Suprapubic skin (tissue), 3 donors: ENCODE measurements at regions not wholly inside any gene's neighbourhood (a gene's known extent, or its start where the extent isn't known, plus 50 kb on each side); places are given as distances from the start of the nearest gene placed in this dataset.

Experiments
- CTCF ChIP-seq, 2 donors: fragments of 200-600 bp in 1 of 2; fragments of 450-650 bp in 1 of 2; sonication (generic) in 1 of 2; IDR thresholded peaks; one replicate each; pipeline ENCODE4 v1.5.1; 2016 to 2019; ENCODE audit warnings: antibody characterized with exemption in 2 of 2, mild to moderate bottlenecking in 1 of 2, moderate library complexity in 1 of 2
- POLR2A ChIP-seq, 2 donors: fragments of 450-650 bp; IDR thresholded peaks; one replicate each; pipeline ENCODE4 v1.6.1; 2017; ENCODE audit warnings: antibody characterized with exemption in 2 of 2, mild to moderate bottlenecking in 2 of 2, moderate library complexity in 2 of 2

- TF ChIP-seq CTCF (IDR thresholded peaks at IDR 0.05) (no peak), POLR2A (IDR thresholded peaks at IDR 0.05) (no peak)
These were observed 73.3 kb upstream of the WDR26 start for GRCh38 chr1:224507771-224508523.
